ENCODE measurements at regions not wholly inside any gene's neighbourhood (a gene's known extent, or its start where the extent isn't known, plus 50 kb on each side); places are given as distances from the start of the nearest gene placed in this dataset.
"Not testable (repeated sequence)": the region's sequence is repeated elsewhere in the genome, so short reads cannot be mapped to it uniquely, and the experiment has no call there.

DNA sequence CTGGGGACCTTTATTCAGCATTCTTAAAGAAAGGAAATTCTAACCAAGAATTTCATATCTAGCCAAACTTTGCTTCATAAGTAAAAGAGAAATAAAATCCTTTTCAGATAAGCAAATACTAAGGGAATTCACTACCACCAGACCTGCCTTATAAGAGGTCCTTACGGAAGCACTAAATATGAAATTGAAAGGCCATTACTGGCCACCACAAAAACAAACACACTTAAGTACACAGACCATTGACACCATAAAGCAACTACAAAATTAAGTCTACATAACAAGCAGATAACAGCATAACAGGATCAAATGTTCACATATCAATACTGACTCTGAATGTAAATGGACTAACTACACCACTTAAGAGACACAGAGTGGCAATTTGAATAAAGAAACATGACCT lies 361.4 kb upstream of the POU5F2 start:
- in situ Hi-C loops (cut with HindIII; ENCODE audit: low sequenced_read_pairs) = no loop called here
- no peak for DNase-seq (ENCODE audit: low spot score)

DNA sequence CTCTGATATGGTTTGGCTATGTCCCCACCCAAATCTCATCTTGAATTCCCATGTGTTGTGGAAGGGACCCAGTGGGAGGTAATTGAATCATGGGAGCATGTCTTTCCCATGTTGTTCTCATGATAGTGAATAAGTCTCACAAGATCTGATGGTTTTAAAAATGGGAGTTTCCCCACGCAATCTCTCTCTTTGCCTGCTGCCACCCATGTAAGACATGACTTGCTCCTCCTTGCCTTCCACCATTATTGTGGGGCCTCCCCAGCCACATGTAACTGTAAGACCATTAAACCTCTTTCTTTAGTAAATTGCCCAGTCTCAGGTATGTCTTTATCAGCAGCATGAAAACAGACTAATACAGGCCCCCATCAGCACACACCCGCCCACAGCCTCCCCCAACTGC lies 356.0 kb upstream of the POU5F2 start:
- in situ Hi-C loops (cut with HindIII; ENCODE audit: low sequenced_read_pairs); DNase-seq (ENCODE audit: low spot score): not testable (repeated sequence)

DNA sequence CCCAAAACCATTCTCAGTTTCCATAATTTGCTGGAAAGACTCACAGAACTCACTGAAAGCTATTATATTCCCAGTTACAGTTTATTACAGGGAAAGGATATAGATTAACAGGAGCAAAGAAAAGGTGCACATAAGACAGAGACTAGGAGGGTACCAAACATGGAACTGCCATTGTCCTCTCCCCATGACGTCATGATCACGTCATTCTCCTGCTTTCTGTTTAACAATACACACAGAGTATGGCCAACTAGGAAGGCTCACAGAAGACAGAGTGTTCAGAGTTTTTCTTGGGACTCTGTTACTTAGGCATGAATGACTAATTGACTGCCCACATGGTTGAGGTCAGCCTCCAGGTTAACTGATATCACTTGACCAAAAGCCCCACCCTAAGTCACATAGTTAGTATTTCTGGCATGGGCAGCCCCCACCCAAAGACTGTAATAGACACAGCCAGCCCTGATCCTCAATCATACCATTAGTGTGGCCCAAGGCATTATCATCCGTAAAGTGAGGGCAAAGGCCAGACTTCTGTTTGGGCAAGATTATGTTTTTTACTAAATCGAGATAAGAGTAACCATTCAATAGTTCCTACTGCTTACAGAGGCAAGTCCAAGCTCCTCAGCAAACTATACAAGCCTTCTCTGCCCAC lies 353.5 kb upstream of the POU5F2 start:
- DNase-seq (ENCODE audit: low spot score) = no peak

DNA sequence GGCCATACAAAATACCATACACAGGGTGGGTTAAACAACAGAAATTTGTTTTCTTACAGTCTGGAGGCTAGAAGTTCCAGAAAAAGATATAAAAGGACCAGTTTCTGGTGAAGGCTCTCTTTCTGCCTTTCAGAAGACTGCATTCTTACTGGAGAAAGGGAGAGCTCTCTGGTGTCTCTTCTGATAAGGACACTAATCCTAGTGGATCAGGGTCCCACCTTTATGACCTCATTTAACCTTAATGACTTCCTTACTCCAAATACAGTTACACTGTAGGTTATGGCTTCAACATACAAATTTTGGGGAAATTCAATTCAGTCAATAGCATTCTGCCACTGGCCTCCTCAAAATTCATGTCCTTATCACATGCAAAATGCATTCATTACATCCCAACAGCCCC lies 351.9 kb upstream of the POU5F2 start:
- in situ Hi-C loops (cut with HindIII; ENCODE audit: low sequenced_read_pairs) = no loop called here
- DNase-seq (ENCODE audit: low spot score) = no peak

More for the DNA sequence above, 353.5 kb upstream of the POU5F2 start:
- in situ Hi-C loops (cut with HindIII; ENCODE audit: low sequenced_read_pairs) = no loop called here

DNA sequence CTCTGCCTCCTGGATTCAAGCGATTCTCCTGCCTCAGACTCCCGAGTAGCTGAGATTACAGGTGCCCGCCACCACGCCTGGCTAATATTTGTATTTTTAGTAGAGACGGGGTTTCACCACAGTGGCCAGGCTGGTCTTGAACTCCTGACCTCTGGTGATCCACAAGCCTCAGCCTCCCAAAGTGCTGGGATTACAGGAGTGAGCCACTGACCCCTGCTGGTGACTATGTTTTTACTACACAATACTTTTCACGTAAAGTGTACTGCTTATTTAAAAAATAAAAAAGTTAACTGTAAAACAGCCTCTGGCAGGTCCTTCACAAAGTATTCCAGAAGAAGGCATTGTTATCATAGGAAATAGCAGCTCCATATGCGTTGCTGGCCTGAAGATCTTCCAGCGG lies 345.2 kb upstream of the POU5F2 start:
- in situ Hi-C loops (cut with HindIII; ENCODE audit: low sequenced_read_pairs); DNase-seq (ENCODE audit: low spot score): not testable (repeated sequence)

DNA sequence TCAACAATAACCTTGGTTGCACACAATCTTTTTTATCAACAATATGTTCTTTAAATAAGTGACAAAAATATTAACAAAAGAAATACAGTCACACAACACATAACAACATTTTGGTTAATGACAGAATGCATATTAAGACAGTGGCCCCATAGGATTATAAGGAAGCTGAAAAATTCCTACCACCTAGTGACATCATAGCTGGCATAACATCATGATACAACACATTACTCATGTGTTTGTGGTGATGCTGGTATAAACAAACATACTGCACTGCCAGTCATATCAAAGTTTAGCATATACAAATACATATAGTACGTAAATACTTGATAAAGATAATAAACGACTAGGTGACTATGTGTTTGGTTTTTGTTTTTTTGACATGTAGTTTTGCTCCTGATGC lies 344.8 kb upstream of the POU5F2 start:
- DNase-seq (ENCODE audit: low spot score) = no peak
- in situ Hi-C loops (cut with HindIII; ENCODE audit: low sequenced_read_pairs) = no loop called here

DNA sequence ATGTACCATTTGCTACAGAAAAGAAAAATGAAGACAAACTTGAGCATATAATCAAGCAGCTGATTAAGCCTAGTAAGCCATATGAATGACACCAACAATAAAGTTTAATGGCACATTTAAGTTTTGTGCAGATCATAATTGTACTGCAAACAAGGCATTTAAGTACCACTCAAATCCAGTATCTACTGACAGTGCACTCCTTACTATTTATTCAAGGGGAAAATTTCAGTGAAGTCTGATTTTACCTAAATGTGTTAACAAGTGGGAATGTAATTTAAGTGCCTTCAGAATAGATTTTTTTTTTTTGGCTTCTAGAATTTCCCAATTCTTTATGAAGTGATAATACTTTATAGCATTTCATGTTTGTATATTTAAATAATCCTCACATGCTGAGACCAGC lies 341.0 kb upstream of the POU5F2 start:
- in situ Hi-C loops (cut with HindIII; ENCODE audit: low sequenced_read_pairs) = no loop called here
- no peak for DNase-seq (ENCODE audit: low spot score)

DNA sequence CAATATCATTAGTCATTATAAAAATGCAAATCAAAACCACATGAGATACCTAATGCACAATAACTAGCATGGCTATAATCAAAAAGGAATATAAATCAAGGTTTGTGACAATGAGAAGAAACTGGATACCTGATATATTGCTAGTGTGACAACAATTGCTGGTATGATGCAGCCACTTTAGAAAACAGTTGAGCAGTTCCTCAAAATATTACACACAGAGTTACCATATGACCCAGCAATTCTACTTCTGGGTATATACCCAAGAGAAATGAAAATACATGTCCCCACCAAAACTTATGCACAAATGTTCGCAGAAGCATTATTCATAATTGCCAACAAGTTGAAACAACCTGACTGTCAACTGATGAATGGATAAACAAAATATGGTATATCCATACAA lies 339.7 kb upstream of the POU5F2 start:
- in situ Hi-C loops (cut with HindIII; ENCODE audit: low sequenced_read_pairs) = no loop called here
- DNase-seq (ENCODE audit: low spot score) = no peak

DNA sequence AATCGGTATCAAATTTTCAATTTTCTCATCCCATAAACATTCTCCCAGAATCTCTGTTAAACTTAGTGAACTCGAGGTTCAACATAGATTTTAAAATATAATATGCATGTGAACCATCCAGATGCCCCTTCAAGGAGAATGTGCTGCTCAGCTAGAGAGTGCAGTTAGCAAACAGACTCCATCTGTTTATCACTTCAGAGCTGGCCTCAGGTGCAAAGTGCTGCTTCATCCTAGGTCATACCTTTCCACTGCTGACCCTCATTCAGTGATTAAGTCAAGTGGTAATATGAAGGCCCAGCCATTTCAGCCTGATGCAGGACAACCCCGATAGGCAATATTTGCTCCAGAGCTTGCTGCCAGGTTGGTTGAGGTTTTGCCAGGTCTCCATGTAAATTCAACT lies 339.0 kb upstream of the POU5F2 start:
- DNase-seq (ENCODE audit: low spot score) = no peak
- in situ Hi-C loops (cut with HindIII; ENCODE audit: low sequenced_read_pairs) = no loop called here

DNA sequence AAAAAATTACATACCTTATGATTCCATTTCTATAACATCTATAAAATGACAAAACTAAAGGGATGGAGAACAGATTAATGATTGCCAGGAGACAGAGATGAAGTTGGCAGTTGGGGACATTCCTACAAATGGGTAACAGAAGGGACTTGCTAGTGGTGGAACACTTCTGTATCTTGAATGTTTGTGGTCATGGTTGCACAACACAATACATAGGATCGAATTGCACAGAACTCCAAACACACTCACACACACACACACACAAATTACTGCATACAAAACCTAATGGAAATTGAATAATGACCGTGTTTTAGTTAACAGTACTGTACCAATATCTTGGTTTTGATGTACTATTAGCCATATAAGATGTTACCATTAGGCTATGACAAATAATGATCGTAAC lies 330.7 kb upstream of the POU5F2 start:
- in situ Hi-C loops (cut with HindIII; ENCODE audit: low sequenced_read_pairs) = no loop called here
- DNase-seq (ENCODE audit: low spot score) = no peak

DNA sequence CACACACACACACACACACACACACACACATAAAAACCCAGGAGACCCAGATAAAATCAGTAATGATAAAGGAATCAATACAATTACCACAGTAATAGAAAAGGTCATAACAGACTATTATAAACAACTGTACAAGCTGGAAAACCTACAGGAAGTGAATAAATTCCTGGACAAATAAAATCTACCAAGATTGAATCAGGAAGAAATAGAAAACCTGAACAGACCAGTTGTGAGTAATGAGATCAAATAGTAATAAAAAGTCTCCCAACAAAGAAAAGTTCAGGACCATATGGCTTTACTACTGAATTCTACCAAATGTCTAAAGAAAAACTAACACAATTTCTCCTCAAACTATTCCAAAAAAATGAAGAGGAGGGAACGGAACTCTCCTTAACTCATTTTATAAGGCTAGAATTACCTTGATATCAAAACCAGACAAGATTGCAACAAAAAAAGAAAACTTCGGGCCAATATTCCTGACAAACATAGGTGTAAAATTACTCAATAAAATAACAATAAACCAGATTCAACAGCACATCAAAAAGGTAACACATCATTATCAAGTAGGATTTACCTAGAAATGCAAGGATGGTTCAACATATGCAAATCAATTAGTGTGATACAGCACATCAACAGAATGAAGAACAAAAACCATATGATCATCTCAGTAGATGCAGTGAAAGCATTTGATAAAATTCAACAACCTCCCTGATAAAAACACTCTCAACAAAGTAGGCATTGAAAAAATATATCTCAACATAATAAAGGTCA lies 325.2 kb upstream of the POU5F2 start:
- in situ Hi-C loops (cut with HindIII; ENCODE audit: low sequenced_read_pairs) = no loop called here
- no peak for DNase-seq (ENCODE audit: low spot score)

DNA sequence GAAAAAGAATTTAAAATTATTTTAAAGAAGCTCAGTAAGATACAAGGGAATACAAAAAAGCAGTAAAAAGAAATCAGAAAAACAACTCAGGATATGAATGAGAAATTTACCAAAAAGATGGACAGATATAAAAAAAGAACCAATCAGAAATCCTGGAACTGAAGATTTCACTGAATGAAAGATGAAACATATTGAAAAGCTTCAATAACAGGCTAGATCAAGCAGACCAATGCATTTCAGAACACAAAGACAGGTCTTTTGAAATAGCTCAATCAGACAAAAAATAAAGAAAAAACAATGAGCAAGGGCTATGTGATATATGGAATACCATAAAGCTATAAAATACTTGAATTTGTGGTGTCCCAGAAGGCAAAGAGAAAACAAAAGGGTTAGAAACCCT lies 322.6 kb upstream of the POU5F2 start:
- no peak for DNase-seq (ENCODE audit: low spot score)
- in situ Hi-C loops (cut with HindIII; ENCODE audit: low sequenced_read_pairs) = no loop called here

DNA sequence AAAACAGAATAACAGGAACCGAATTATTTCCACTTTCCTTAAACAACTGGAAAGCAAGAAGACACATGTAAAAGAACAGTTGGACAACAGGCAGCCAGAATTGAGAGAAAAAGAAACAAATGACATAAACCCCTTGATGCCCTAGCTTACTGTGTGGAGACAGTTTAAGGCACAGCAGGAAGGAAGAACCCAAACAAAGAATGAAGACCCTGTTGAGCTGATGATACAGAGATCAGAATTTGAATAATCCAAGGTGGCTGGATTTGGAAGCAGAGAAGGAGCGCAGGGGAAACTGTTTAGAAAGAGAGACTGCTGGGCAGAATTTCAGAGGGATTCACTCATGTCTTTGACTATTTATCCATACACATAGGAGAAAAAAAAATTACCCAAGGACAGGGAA lies 316.3 kb upstream of the POU5F2 start:
- DNase-seq (ENCODE audit: low spot score) = no peak
- in situ Hi-C loops (cut with HindIII; ENCODE audit: low sequenced_read_pairs) = no loop called here

DNA sequence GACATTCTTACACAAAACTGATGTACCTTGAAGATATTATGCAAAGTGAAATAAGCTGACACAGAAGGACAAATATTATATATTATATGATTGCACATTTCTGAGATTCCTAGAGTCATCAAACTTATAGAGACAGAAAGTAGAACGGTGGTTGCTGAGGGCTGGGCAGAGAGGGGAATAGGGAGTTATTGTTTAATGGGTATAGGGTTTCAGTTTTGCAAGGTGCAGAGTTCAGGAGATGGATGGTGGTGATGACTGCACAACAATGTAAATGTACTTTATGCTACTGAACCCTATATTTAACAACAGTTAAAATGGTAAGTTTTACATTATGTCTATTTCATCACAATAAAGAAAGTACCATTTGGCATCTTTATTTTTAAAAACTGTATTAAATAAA lies 315.8 kb upstream of the POU5F2 start:
- in situ Hi-C loops (cut with HindIII; ENCODE audit: low sequenced_read_pairs) = no loop called here

DNA sequence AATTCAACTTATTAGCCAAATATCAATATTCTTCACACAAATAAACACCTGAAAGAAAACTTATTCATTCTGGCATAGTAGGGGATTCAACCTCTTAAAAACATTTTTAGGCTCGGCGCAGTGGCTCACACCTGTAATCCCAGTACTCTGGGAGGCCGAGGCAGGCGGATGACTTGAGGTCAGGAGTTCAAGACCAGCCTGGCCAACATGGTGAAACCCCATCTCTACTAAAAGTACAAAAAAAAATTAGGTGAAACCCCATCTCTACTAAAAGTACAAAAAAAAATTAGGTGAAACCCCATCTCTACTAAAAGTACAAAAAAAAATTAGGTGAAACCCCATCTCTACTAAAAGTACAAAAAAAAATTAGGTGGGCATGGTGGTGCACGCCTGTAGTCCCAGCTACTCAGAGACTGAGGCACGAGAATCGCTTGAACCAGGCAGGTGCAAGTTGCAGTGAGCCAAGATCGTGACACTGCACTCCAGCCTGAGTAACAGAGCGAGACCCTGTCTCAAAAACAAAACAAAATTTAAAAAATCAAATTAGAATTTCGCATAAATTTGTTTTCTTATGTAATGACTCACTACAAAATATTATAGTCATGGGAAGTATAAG lies 308.0 kb upstream of the POU5F2 start:
- in situ Hi-C loops (cut with HindIII; ENCODE audit: low sequenced_read_pairs); DNase-seq (ENCODE audit: low spot score): not testable (repeated sequence)

More for the DNA sequence above, 315.8 kb upstream of the POU5F2 start:
- no peak for DNase-seq (ENCODE audit: low spot score)

DNA sequence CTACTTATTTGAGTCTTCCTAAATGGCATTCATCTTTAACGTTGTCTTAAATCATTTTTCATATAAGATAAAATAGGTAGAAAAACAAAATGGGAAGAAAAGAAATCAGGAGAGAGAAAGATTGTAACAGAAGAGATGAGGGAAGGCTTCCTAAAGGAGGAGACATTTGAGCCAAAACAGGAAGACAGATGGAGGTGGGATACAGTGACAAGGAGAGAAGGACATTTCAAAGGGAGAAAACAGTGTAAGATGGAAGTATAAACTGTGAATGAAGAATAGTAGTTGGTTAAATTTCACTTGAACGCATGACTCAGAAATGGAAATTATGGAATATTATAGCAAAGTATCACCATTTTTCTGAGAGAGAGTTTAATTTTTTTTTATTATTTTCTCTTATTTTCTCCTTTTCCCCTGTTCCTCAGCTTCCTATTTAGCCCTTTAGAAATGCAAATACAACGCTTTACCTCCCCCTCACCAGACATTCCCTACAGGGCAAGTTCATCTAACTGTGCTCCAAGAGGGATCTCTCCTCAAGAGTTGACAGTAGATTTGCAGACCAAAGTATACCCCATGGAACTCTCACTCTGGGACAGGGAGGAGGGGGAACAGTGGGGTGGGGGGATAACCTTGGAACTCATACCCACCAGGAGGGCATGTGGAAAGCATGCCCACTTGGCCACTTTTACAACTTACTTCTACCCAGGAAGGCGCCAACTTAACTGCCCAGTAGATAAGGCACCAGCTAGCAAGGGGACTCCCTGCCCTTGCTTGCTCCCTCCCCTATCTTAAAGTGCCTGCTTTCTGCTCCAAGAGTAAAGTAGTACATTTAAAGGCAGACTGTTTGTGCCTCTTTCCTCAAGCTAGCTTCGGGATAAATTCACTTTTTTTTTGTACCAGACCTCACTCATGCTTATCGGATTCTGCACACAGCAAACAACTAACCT lies 304.7 kb upstream of the POU5F2 start:
- in situ Hi-C loops (cut with HindIII; ENCODE audit: low sequenced_read_pairs) = no loop called here
- DNase-seq (ENCODE audit: low spot score) = no peak

DNA sequence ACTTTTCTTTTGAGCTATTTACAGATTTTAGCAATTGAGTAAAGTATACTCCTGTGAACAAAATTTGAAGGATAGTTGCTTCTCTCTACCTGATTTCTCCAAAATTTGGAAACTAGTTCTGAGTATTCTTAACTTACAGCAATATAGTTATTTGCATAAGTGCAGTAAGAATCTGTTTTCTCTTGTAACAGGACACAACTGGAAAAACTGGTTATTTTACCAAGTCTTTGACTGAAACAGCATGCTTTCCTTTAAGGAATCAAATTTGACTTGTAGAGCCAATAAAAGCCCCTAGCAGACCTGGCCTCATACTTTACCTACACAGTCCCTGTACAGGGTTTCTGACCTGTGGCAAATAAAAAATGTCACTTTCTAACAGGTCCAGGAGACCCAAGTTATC lies 301.9 kb upstream of the POU5F2 start:
- no peak for DNase-seq (ENCODE audit: low spot score)
- in situ Hi-C loops (cut with HindIII; ENCODE audit: low sequenced_read_pairs) = no loop called here

DNA sequence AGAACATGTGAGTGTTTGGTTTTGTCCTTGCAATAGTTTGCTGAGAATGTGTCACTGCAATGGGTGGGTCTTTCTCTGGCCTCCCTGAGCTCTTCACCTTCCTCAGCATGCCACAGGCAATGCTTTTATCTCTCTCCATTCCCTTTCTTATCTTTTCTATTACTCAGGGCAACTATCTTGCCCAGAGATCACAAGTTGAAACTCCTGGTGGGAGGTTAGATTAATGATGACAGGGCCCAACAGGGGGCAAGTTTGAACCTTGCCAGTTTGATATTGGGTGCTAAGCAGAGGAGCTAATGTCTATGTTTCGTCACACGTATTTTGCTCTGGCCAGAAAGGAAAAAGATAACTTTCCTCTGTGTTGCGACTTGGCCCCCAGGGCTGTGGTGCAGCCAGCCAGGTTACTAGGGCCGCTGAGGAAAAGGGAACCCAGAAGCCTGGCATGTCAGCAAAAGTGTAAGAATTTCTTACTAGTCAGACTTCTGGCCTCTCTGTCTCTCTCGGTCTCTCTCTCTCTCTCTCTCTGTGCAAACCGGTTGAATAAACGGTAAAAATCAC lies 299.3 kb upstream of the POU5F2 start:
- in situ Hi-C loops (cut with HindIII; ENCODE audit: low sequenced_read_pairs) = no loop called here
- DNase-seq (ENCODE audit: low spot score) = no peak

DNA sequence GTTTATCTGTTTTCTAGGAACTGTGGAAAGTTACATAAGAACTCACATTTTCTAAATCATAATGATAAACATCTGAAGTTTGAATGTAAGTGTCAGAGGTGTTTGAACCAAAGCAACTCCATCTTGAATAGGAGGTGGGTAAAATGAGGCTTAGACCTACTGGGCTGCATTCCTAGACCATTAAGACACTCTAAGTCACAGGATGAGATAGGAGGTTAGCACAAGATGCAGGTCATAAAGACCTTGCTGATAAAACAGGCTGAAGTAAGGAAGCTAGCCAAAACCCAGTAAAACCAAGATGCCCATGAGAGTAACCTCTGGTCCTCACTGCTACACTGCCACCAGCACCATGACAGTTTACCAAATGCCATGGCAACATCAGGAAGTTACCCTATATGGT lies 297.7 kb upstream of the POU5F2 start:
- in situ Hi-C loops (cut with HindIII; ENCODE audit: low sequenced_read_pairs) = no loop called here
- no peak for DNase-seq (ENCODE audit: low spot score)

All from G401 (cell line).